ENCODE measurements at regions not wholly inside any gene's neighbourhood (a gene's known extent, or its start where the extent isn't known, plus 50 kb on each side); places are given as distances from the start of the nearest gene placed in this dataset.
"Not testable (repeated sequence)": the region's sequence is repeated elsewhere in the genome, so short reads cannot be mapped to it uniquely, and the experiment has no call there.

GRCh38 chr7:85820702-85821443 lies 634.0 kb upstream of the SEMA3D start:
- CTCF ChIA-PET: no interaction called here
- POLR2A ChIA-PET: no interaction called here

- ChIA-PET POLR2A (no interaction called here), CTCF (no interaction called here)
These were observed 628.7 kb upstream of the SEMA3D start for GRCh38 chr7:85815526-85815925.

GRCh38 chr7:85806321-85806720 lies 619.5 kb upstream of the SEMA3D start:
- ChIA-PET CTCF (no interaction called here), POLR2A (no interaction called here)

GRCh38 chr7:85805656-85806055 lies 618.8 kb upstream of the SEMA3D start:
- POLR2A ChIA-PET: no interaction called here
- CTCF ChIA-PET: no interaction called here

- POLR2A ChIA-PET: no interaction called here
- CTCF ChIA-PET: no interaction called here
These were observed 618.4 kb upstream of the SEMA3D start for GRCh38 chr7:85805249-85805648.

GRCh38 chr7:85802211-85802610 lies 615.4 kb upstream of the SEMA3D start:
- CTCF ChIA-PET: no interaction called here
- POLR2A ChIA-PET: no interaction called here

GRCh38 chr7:85796956-85797355 lies 610.1 kb upstream of the SEMA3D start:
- POLR2A ChIA-PET: no interaction called here
- CTCF ChIA-PET: no interaction called here

GRCh38 chr7:85791098-85791497 lies 604.2 kb upstream of the SEMA3D start:
- POLR2A ChIA-PET, CTCF ChIA-PET: not testable (repeated sequence)

- ChIA-PET POLR2A (no interaction called here), CTCF (no interaction called here)
These were observed 594.8 kb upstream of the SEMA3D start for GRCh38 chr7:85781606-85782005.

- POLR2A ChIA-PET: no interaction called here
- CTCF ChIA-PET: no interaction called here
These were observed 590.0 kb upstream of the SEMA3D start for GRCh38 chr7:85776691-85777345.

GRCh38 chr7:85775431-85775830 lies 588.6 kb upstream of the SEMA3D start:
- ChIA-PET POLR2A (no interaction called here), CTCF (no interaction called here)

- ChIA-PET CTCF (no interaction called here), POLR2A (no interaction called here)
These were observed 588.1 kb upstream of the SEMA3D start for GRCh38 chr7:85774986-85775385.

- CTCF ChIA-PET: no interaction called here
- POLR2A ChIA-PET: no interaction called here
These were observed 586.4 kb upstream of the SEMA3D start for GRCh38 chr7:85773116-85773728.

GRCh38 chr7:85771516-85771915 lies 584.7 kb upstream of the SEMA3D start:
- ChIA-PET CTCF (no interaction called here), POLR2A (no interaction called here)

- ChIA-PET CTCF (no interaction called here), POLR2A (no interaction called here)
These were observed 583.5 kb upstream of the SEMA3D start for GRCh38 chr7:85770332-85770731.

- ChIA-PET CTCF (interaction anchor here (1.0 kb wide), 1 partner anchor 71 kb away, joined by 3 read pairs; no protein-coding TSS in a partner anchor), POLR2A (no interaction called here)
These were observed 578.9 kb upstream of the SEMA3D start for GRCh38 chr7:85765698-85766298.

GRCh38 chr7:85764034-85764433 lies 577.2 kb upstream of the SEMA3D start:
- ChIA-PET CTCF (interaction anchor here (0.7 kb wide), 1 partner anchor 266 kb away, joined by 3 read pairs; no protein-coding TSS in a partner anchor), POLR2A (no interaction called here)

GRCh38 chr7:85757348-85757747 lies 570.5 kb upstream of the SEMA3D start:
- ChIA-PET CTCF (no interaction called here), POLR2A (no interaction called here)

GRCh38 chr7:85750454-85750949 lies 563.6 kb upstream of the SEMA3D start:
- POLR2A ChIA-PET: no interaction called here
- CTCF ChIA-PET: no interaction called here

GRCh38 chr7:85749696-85750453 lies 563.0 kb upstream of the SEMA3D start:
- ChIA-PET POLR2A (no interaction called here), CTCF (no interaction called here)
